RWPE1 (cell line): ENCODE measurements at regions not wholly inside any gene's neighbourhood (a gene's known extent, or its start where the extent isn't known, plus 50 kb on each side); places are given as distances from the start of the nearest gene placed in this dataset.
"Not testable (repeated sequence)": the region's sequence is repeated elsewhere in the genome, so short reads cannot be mapped to it uniquely, and the experiment has no call there.

Source experiments
- CTCF ChIA-PET: fragments of 350-600 bp; sonication (Branson Sonifier 250); formaldehyde crosslinking; extraction: SDS; loops from one replicate; lab custom pipeline; 2021; lab: Yijun Ruan, JAX
- POLR2A ChIA-PET: fragments of 400-600 bp; formaldehyde crosslinking; extraction: SDS; loops from one replicate; lab custom pipeline; 2020; ENCODE audit warnings: antibody characterized with exemption; ENCODE audit not compliant: low non-redundant PET; lab: Yijun Ruan, JAX
- DNase-seq: peaks from one replicate; pipeline ENCODE4 v3.0.0; 2012; ENCODE audit warnings: low spot score
- H3K27ac ChIP-seq: fragments of 450-650 bp; 2 replicates; pipeline ENCODE4 v1.5.1; 2017
- CTCF ChIP-seq: fragments of 450-650 bp; conservative IDR thresholded peaks from 2 replicates; pipeline ENCODE4 v1.5.1; 2017; ENCODE audit warnings: low read depth, mild to moderate bottlenecking

DNA sequence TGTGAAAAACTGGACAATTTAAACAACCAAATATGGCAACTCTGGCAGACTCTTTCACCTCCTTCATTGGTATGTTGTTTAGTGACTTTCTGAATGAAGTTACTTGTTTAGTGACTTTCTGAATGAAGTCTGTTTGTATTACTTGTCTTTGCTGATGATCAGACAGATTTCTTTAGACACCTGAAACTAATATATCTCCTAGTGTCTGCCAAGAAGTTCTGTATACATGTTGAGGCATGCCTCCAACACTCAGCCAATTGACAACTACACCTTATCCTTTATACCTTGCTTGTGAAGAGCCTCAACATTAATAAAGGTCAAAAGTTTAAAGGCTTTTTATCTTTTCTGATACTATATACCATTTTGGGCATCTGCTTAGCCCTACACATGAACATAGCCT is 725.4 kb upstream of the EPHA7 start:
- POLR2A ChIA-PET: no interaction called here
- CTCF ChIA-PET: no interaction called here
- no peak overlapping the region for H3K27ac ChIP-seq
- TF ChIP-seq CTCF: no peak
- peak; percentile 2 for DNase-seq

- POLR2A ChIA-PET, CTCF ChIA-PET, DNase-seq, H3K27ac ChIP-seq: not testable (repeated sequence)
These were observed 717.8 kb upstream of the EPHA7 start for GRCh38 chr6:94137178-94137577.

DNA sequence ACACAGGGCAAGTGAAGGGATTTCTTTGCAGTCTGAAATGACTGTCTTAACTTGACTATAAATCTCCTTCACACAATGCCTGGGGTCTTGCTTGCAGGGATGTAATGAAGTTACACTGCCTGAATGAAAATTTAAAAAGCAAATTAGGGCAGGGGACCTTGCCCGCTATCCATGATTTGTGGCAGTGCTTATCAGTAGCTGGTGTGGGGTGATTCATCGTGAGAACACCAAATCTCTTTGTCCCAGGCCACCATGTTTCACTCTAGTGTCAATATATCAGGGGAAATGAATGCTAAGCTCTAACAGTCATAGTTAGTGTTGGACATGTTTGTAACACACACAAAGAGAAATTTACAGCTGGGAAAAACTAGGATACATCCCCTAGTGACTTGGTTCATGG is 713.7 kb upstream of the EPHA7 start:
- POLR2A ChIA-PET: no interaction called here
- no peak overlapping the region for H3K27ac ChIP-seq
- no peak for TF ChIP-seq CTCF
- no peak for DNase-seq
- CTCF ChIA-PET: interaction anchor here (0.6 kb wide), 2 partner anchors 43 to 58 kb away, joined by 4 read pairs; no protein-coding TSS in a partner anchor

- no peak overlapping the region for H3K27ac ChIP-seq
- TF ChIP-seq CTCF: no peak
- ChIA-PET CTCF (no interaction called here), POLR2A (no interaction called here)
- DNase-seq: no peak
These were observed 711.9 kb upstream of the EPHA7 start for GRCh38 chr6:94131271-94131670.

DNA sequence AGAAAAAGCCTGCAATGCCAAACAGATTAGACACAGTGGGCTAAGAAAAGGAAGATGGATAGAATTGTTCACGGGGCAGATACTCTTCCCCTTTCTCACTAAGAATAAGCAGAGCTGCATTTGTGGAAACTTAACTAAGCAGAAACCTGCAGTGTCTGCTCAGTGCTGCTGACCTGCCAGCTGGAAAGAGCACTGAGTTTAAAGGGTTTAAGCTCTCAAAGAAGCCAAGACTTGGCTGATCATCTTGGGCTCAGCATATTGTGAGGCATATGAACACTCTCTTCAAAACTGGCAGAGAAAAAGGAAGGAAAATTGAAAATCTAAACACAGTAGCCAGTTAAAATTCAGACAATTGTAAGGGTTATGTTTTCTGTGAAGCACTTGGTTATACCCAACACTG is 711.1 kb upstream of the EPHA7 start:
- no peak overlapping the region for H3K27ac ChIP-seq
- CTCF ChIA-PET: interaction anchor here (0.7 to 0.8 kb wide), 2 partner anchors 96 to 541 kb away, joined by 3 read pairs; no protein-coding TSS in a partner anchor
- no peak for TF ChIP-seq CTCF
- DNase-seq: no peak
- POLR2A ChIA-PET: no interaction called here

- TF ChIP-seq CTCF: no peak
- POLR2A ChIA-PET: no interaction called here
- no peak overlapping the region for H3K27ac ChIP-seq
- no peak for DNase-seq
- CTCF ChIA-PET: interaction anchor here (0.7 to 0.8 kb wide), 2 partner anchors 97 to 541 kb away, joined by 3 read pairs; no protein-coding TSS in a partner anchor
These were observed 710.6 kb upstream of the EPHA7 start for GRCh38 chr6:94129926-94130325.

DNA sequence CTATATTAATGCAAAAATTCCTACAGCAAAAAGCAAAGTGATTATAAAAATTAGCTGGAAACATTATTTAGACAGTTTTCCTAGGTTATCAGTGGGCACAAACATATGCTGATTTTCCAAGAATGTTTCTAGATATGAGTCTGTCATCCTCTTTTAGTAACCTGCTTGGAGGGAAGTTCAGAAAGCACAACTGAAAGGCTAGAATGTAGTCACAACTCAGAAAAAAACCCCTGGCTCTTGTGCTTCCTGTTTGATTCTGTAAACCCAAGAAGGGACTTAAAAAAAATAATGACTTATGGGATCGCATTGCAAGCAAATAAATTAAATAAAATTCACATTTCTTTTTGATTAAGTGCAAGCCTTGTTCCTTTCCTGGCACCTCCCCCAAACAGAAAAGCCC is 708.4 kb upstream of the EPHA7 start:
- no peak for DNase-seq
- TF ChIP-seq CTCF: no peak
- ChIA-PET CTCF (no interaction called here), POLR2A (no interaction called here)
- H3K27ac ChIP-seq: no peak overlapping the region
